Activated T-helper 1 cell treated with anti-CD3 and anti-CD28 coated beads, Interleukin-12 subunit alpha, Interleukin-12 subunit beta, Interleukin-2, Interleukin-4 antibody, amounts not matched to agents 30 ng/mL and 10 ng/mL and 1 ng/mL, durations not matched to agents 14 hours and 24 hours and 36 hours (primary cell): ENCODE measurements at regions not wholly inside any gene's neighbourhood (a gene's known extent, or its start where the extent isn't known, plus 50 kb on each side); places are given as distances from the start of the nearest gene placed in this dataset.
"Not testable (repeated sequence)": the region's sequence is repeated elsewhere in the genome, so short reads cannot be mapped to it uniquely, and the experiment has no call there.

Source experiments
- DNase-seq: peaks from one replicate; pipeline ENCODE4 v3.0.0; 2021; ENCODE audit warnings: low spot score
- H3K27ac Mint-ChIP-seq: one replicate; pipeline ENCODE4 v1.8.0; 2021; ENCODE audit warnings: mild to moderate bottlenecking, mixed read lengths
- H3K27me3 Mint-ChIP-seq: one replicate; pipeline ENCODE4 v1.8.0; 2022; ENCODE audit warnings: mild to moderate bottlenecking, moderate library complexity, mixed read lengths; ENCODE audit not compliant: insufficient read depth
- H3K36me3 Mint-ChIP-seq: one replicate; pipeline ENCODE4 v1.8.0; 2021; ENCODE audit warnings: low read depth, mixed read lengths
- H3K4me1 Mint-ChIP-seq: one replicate; pipeline ENCODE4 v1.8.0; 2021; ENCODE audit warnings: low read depth, mixed read lengths
- H3K4me3 Mint-ChIP-seq: one replicate; pipeline ENCODE4 v1.8.0; 2021; ENCODE audit warnings: mild to moderate bottlenecking, moderate library complexity, mixed read lengths
- H3K9me3 Mint-ChIP-seq: one replicate; pipeline ENCODE4 v1.8.0; 2021; ENCODE audit warnings: mixed read lengths
- intact Hi-C: fragments of 100-400 bp; cut with micrococcal nuclease; formaldehyde crosslinking; loops from one replicate; pipeline ENCODE4 v1.15.1; 2024

DNA sequence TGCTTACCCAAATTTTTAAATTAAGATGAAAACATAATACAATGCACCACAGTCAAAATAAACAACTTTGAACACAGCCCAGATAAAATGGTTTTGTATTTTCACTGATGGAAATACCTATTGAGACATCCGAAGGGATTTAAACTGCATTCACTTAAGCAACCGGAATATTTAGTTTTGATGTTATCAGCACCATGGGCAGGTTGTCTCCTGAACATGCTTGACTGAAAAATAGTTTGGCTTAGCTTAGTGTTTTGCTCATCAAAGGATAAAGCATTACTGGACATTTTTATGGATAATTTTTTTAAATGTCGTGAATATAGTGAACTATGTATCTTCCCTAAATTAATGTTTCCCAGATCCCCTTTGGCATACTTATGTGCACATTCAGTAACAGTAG, 177.5 kb downstream of the GJA1 start:
- intact Hi-C loops = no loop called here
- DNase-seq = no peak
- Mint-ChIP-seq H3K36me3 (no peaks in the 10 kb centered on the region), H3K27me3 (peaks cover 2% of the 10 kb centered on the region), H3K4me3 (no peak overlapping the region), H3K27ac (no peak overlapping the region), H3K9me3 (no peaks in the 10 kb centered on the region), H3K4me1 (no peaks in the 10 kb centered on the region)

DNA sequence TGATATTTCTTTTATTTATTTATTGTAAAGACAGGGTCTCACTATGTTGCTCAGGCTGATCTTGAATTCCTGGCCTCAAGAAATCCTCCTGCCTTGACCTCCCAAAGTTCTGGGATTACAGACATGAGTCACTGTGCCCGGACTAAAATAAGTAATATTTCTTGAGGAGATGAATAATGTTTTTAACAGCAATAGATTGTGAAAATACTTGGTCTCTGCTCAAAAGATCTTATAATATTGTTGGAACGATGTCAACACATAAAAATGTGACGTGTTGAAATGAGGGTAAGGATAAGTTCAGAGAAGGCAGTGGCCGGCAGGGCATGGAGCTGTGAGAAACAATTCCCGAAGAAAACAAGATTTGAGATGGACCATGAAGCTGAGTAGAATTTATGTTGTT, 178.7 kb downstream of the GJA1 start:
- Mint-ChIP-seq H3K4me3 (no peak overlapping the region), H3K27ac (no peak overlapping the region), H3K27me3 (peaks cover 2% of the 10 kb centered on the region), H3K4me1 (no peaks in the 10 kb centered on the region), H3K36me3 (no peaks in the 10 kb centered on the region), H3K9me3 (no peaks in the 10 kb centered on the region)
- no peak for DNase-seq
- intact Hi-C loops = no loop called here

DNA sequence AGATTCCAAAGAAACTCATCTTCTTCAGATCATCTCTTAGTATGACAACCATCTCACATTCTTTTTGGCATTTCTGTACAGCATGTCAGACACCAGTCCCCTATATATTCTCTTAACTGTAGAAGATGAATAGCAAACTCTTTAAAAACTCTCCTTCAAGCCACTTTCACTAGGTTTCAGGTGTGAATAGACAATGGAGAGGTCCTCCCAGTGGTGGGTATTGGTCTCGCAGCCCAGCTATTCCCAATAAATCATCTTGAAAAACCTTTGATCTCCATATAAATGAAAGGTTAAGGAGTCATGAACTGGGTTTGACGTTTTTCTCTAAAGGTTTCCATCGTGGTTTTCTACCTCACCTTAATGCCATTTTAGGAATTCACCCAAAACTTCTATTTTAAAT, 180.0 kb downstream of the GJA1 start:
- intact Hi-C loops = no loop called here
- Mint-ChIP-seq H3K9me3 (no peaks in the 10 kb centered on the region), H3K27ac (no peak overlapping the region)

DNA sequence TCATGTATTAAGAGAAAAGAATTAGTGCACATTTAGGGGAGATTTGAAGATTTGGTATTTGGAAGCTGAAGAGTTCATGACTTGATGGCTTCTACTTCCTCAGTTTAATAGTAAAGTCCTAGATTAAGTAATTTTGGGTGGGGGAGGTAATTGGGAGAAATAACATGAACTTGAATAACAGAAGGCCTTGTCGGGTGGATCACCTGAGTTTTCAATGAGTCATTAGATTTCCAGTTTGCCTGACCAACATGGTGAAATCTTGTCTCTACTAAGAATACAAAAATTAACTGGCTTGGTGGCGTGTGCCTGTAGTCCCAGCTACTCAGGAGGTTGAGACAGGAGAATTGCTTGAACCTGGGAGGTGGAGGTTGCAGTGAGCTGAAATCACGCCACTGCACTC, 181.0 kb downstream of the GJA1 start:
- Mint-ChIP-seq H3K27ac (no peak overlapping the region), H3K27me3 (no peaks in the 10 kb centered on the region), H3K9me3 (no peaks in the 10 kb centered on the region), H3K4me3 (no peak overlapping the region), H3K36me3 (no peaks in the 10 kb centered on the region), H3K4me1 (no peaks in the 10 kb centered on the region)
- intact Hi-C loops = no loop called here
- DNase-seq = no peak

More for the DNA sequence above, 180.0 kb downstream of the GJA1 start:
- DNase-seq = no peak
- no peaks in the 10 kb centered on the region for H3K36me3 Mint-ChIP-seq
- no peak overlapping the region for H3K4me3 Mint-ChIP-seq
- H3K4me1 Mint-ChIP-seq = no peaks in the 10 kb centered on the region
- peaks cover 2% of the 10 kb centered on the region for H3K27me3 Mint-ChIP-seq

DNA sequence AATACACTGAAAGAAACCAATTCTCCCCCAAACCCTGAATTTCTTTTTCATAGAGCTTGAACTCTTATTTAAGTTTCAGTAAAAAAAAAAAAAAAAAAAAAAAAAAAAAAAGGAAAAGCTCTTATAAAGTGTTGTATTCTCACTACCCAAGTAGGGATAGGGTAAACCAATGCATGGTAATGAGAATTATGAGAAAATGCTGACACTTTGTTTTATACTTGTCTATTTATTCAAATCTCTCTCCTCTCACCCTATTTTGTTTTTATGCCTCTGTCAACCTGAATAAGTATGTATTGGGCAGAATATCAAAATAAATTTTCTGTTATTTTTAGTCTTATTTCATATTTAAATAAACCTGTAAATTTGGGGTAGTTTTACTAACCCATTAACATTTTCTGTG, 181.9 kb downstream of the GJA1 start:
- no peaks in the 10 kb centered on the region for H3K27me3 Mint-ChIP-seq

DNA sequence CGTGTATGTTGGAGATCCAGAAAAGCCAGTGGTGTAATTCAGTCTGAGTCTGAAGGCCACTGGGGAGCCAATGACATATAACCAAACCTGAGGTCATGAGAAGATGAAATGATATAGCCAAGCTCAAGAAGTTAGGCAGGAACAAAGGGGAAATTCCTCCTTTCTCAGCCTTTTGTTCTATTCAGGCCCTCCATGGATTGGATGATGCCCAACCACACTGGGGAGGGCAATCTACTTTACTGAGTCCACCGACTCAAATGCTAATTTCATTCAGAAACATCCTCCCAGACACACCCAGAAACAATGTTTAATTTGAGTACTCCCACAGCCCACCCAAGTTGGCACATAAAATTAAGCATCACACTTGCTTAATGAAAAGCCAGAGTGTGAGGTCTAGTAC, 183.6 kb downstream of the GJA1 start:
- H3K27ac Mint-ChIP-seq = no peak overlapping the region
- DNase-seq = no peak
- intact Hi-C loops = no loop called here
- no peaks in the 10 kb centered on the region for H3K27me3 Mint-ChIP-seq
- no peaks in the 10 kb centered on the region for H3K36me3 Mint-ChIP-seq
- no peaks in the 10 kb centered on the region for H3K9me3 Mint-ChIP-seq
- H3K4me1 Mint-ChIP-seq = no peaks in the 10 kb centered on the region
- H3K4me3 Mint-ChIP-seq = no peak overlapping the region

More for the DNA sequence above, 181.9 kb downstream of the GJA1 start:
- Mint-ChIP-seq H3K36me3 (no peaks in the 10 kb centered on the region), H3K27ac (no peak overlapping the region), H3K4me3 (no peak overlapping the region), H3K9me3 (no peaks in the 10 kb centered on the region), H3K4me1 (no peaks in the 10 kb centered on the region)
- no peak for DNase-seq
- intact Hi-C loops = no loop called here

DNA sequence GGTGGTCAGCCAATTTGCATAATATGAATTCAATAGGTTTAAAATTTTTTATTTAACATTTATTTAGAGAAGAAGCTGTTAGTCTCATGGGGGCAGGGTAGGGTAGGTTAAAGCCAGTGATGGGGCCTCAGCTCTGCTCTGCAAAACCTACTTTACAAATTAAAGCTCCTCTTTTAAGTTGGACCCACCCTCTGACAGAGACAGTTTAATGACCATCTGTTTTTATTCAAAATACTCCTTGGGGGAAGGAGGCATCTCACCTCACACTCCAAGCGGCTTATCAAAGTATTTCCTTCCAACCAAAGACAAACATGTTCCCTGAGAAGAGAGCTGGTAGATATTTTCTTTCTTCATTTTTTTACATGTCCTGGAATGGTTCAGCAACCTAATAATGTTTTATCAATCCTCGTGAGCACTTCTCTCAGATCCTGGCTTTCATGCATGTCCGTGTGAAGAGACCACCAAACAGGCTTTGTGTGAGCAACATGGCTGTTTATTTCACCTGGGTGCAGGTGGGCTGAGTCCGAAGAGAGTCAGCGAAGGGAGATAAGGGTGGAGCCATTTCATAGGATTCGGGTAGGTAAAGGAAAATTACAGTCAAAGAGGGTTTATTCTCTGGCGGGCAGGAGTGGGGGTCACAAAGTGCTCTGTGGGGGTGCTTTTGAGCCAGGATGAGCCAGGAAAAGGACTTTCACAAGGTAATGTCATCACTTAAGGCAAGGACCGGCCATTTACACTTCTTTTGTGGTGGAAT, 184.7 kb downstream of the GJA1 start:
- H3K4me3 Mint-ChIP-seq = no peak overlapping the region

DNA sequence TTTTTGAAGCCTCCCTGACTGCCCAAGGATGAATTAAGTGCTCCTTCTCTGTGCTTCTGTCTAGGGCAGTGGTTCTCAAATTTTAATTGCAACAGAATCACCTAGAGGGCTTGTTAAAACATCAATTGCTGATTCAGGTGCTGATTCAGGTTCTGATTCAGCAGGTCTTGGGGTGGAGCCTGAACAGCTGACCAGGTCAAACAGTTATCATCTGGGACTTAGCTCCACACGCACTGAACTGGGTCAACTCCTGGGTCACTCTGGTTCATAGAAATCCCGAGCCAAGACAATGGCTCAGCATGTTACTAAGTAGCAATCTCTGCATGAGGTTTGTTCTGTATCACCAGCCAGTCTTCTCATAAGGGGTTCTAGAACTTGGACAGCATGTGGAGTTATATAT, 192.3 kb downstream of the GJA1 start:
- Mint-ChIP-seq H3K36me3 (no peaks in the 10 kb centered on the region), H3K4me3 (no peak overlapping the region), H3K27ac (no peak overlapping the region), H3K27me3 (no peaks in the 10 kb centered on the region), H3K4me1 (no peaks in the 10 kb centered on the region), H3K9me3 (peaks cover 19% of the 10 kb centered on the region)
- intact Hi-C loops = no loop called here
- no peak for DNase-seq

More for the DNA sequence above, 184.7 kb downstream of the GJA1 start:
- Mint-ChIP-seq H3K27me3 (no peaks in the 10 kb centered on the region), H3K36me3 (no peaks in the 10 kb centered on the region), H3K4me1 (no peaks in the 10 kb centered on the region), H3K27ac (no peak overlapping the region), H3K9me3 (no peaks in the 10 kb centered on the region)
- no peak for DNase-seq
- intact Hi-C loops = no loop called here

DNA sequence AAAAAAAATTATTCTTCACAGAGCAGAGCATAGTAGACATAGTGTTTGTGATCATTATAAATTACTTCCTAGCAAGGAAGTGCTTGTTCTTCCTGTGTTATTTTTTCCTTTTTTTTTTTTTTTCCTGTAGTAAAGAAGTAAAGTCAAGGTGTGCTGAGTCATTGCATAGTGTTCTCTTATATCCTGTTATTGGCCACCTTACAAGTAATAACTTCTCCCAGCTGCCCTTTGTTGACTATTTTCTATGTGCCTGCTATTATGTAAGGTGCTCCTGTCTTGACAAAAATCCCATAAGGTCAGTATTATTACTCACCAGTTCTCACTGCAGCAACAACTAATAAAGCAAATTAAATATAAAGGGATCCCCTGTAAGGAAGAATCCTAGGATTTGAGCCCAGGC, 195.3 kb downstream of the GJA1 start:
- H3K4me1 Mint-ChIP-seq = no peaks in the 10 kb centered on the region
- H3K4me3 Mint-ChIP-seq = no peak overlapping the region
- H3K27me3 Mint-ChIP-seq = no peaks in the 10 kb centered on the region
- H3K36me3 Mint-ChIP-seq = no peaks in the 10 kb centered on the region
- H3K27ac Mint-ChIP-seq = no peak overlapping the region
- H3K9me3 Mint-ChIP-seq = peaks cover 21% of the 10 kb centered on the region
- DNase-seq = no peak
- intact Hi-C loops = no loop called here

DNA sequence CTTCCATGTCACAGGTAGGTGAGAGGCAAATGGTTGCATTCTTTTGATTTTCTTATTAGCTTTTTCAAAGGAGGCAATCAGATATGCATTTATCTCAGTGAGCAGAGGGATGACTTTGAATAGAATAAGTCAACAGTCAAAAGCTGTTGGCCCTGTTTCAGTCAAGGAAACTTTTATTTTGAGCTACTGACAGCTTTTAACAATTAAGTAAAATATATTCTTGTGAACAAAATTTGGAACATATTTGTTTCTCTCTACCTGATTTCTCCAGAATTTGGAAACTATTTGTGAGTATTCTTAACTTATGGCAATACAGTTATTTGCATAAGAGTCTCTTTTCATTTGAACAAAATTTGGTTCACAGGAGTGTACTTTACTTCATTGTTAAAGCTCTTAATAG, 196.3 kb downstream of the GJA1 start:
- intact Hi-C loops, DNase-seq, H3K36me3 Mint-ChIP-seq, H3K27me3 Mint-ChIP-seq, H3K27ac Mint-ChIP-seq, H3K4me3 Mint-ChIP-seq, H3K4me1 Mint-ChIP-seq: not testable (repeated sequence)
- peaks cover 25% of the 10 kb centered on the region for H3K9me3 Mint-ChIP-seq

DNA sequence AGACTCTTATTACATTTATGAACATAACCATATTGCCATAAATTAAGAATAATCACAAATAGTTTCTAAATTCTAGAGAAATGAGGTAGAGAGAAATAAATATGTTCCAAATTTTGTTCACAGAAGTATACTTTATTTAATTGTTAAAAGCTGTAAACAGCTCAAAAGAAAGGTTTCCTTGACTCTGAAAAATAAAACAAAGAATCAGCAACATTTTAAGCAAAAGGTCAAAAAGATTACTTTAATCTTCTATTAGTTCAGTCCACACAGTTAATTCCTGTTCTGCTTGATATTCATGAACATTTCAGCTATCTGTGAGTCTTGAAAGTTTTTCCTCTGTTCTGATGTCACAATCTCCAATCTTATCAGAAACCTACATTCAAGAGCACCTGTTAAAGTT, 197.9 kb downstream of the GJA1 start:
- Mint-ChIP-seq H3K4me1 (no peaks in the 10 kb centered on the region), H3K27me3 (no peaks in the 10 kb centered on the region), H3K4me3 (no peak overlapping the region), H3K36me3 (no peaks in the 10 kb centered on the region), H3K27ac (no peak overlapping the region), H3K9me3 (peaks cover 30% of the 10 kb centered on the region)
- intact Hi-C loops = no loop called here
- no peak for DNase-seq

DNA sequence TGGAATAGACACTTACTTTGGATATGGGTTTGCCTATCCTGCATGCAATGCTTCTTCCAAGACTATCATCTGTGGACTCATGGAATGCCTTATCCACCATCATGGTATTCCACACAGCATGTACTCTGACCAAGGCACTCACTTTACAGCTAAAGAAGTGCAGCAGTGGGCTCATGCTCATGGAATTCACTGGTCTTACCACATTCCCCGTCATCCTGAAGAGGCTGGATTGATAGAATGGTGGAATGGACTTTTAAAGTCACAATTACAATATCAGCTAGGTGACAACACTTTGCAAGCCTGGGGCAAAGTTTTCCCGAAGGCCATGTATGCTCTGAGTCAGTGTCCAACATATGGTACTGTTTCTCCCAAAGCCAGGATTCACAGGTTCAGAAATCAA, 199.1 kb downstream of the GJA1 start:
- H3K4me3 Mint-ChIP-seq, DNase-seq, H3K36me3 Mint-ChIP-seq, H3K4me1 Mint-ChIP-seq, H3K27me3 Mint-ChIP-seq, H3K27ac Mint-ChIP-seq, intact Hi-C loops: not testable (repeated sequence)
- peaks cover 30% of the 10 kb centered on the region for H3K9me3 Mint-ChIP-seq

DNA sequence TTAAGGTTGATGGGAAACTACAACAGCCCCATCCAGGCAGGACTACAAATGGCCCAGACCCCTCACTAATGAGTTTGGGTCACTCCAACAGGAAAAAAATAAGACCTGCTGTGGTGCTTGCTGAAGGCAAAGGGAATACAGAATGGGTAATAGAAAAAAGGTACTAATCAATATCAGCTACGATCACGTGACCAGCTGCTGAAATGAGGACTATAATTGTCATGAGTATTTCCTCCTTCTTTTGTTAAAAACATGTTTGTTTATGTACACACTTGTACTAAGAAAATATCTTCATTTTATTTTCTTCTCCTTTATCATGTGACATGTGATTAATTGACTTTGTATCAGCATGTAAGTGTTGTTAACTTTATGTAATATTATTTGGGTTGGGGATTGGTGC, 199.9 kb downstream of the GJA1 start:
- H3K9me3 Mint-ChIP-seq = peaks cover 30% of the 10 kb centered on the region
- no peaks in the 10 kb centered on the region for H3K36me3 Mint-ChIP-seq
- no peak overlapping the region for H3K4me3 Mint-ChIP-seq
- H3K4me1 Mint-ChIP-seq = no peaks in the 10 kb centered on the region
- intact Hi-C loops = no loop called here
- H3K27ac Mint-ChIP-seq = no peak overlapping the region
- DNase-seq = no peak
- no peaks in the 10 kb centered on the region for H3K27me3 Mint-ChIP-seq

DNA sequence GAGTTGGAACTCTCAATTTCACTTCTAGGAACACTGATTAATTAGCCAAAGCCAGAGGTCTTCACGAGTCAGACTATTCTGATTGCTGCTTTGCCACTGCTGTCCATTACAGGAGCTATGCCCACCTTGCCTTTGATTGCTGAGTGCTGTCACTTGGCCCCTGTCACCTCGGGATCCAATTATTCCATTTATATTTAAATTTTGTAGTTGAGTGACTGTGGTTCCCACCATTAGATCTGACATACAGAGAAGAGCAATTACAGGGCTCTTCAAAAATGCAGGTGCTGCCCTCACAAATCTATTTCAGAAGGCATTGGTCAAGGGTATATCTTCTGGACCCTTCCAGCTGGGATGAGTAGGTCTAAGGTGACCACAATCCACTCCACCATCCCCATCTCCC, 200.8 kb downstream of the GJA1 start:
- H3K4me1 Mint-ChIP-seq, H3K27ac Mint-ChIP-seq, intact Hi-C loops, H3K27me3 Mint-ChIP-seq, H3K36me3 Mint-ChIP-seq, DNase-seq, H3K4me3 Mint-ChIP-seq: not testable (repeated sequence)
- peaks cover 26% of the 10 kb centered on the region for H3K9me3 Mint-ChIP-seq
